Smooth muscle cell (in vitro differentiated cells): ENCODE measurements at regions not wholly inside any gene's neighbourhood (a gene's known extent, or its start where the extent isn't known, plus 50 kb on each side); places are given as distances from the start of the nearest gene placed in this dataset.

Experiments used
- DNase-seq: peaks from one replicate; lab custom pipeline; 2025; ENCODE audit not compliant: unreplicated experiment; lab: John Stamatoyannopoulos, UW
- H2AFZ ChIP-seq: fragments of 200-600 bp; sonication (generic); 2 replicates; pipeline ENCODE4 v1.6.0; 2016; ENCODE audit warnings: antibody characterized with exemption, low read depth, mild to moderate bottlenecking
- H3F3A ChIP-seq: fragments of 200-600 bp; sonication (generic); 2 replicates; pipeline ENCODE4 v1.6.0; 2017; ENCODE audit warnings: antibody characterized with exemption, low read depth
- H3K27ac ChIP-seq: fragments of 200-600 bp; sonication (generic); 2 replicates; pipeline ENCODE4 v1.5.1; 2016; ENCODE audit warnings: low read depth, mild to moderate bottlenecking
- H3K27me3 ChIP-seq: fragments of 200-600 bp; sonication (generic); 2 replicates; pipeline ENCODE4 v1.6.1; 2016; ENCODE audit warnings: low read depth, mild to moderate bottlenecking
- H3K36me3 ChIP-seq: fragments of 200-600 bp; sonication (generic); 2 replicates; pipeline ENCODE4 v1.5.1; 2016; ENCODE audit warnings: low read depth
- H3K4me1 ChIP-seq: fragments of 200-600 bp; sonication (generic); 2 replicates; pipeline ENCODE4 v1.5.1; 2016; ENCODE audit warnings: low read depth
- H3K4me2 ChIP-seq: fragments of 200-600 bp; sonication (generic); 2 replicates; pipeline ENCODE4 v1.6.0; 2016; ENCODE audit warnings: mild to moderate bottlenecking
- H3K4me3 ChIP-seq: fragments of 200-600 bp; sonication (generic); 2 replicates; pipeline ENCODE4 v1.5.1; 2016; ENCODE audit warnings: mild to moderate bottlenecking
- H3K79me2 ChIP-seq: fragments of 200-600 bp; sonication (generic); 2 replicates; pipeline ENCODE4 v1.6.0; 2016; ENCODE audit warnings: low read depth, mild to moderate bottlenecking
- H3K9ac ChIP-seq: fragments of 200-600 bp; sonication (generic); 2 replicates; pipeline ENCODE4 v1.6.0; 2016; ENCODE audit warnings: low read depth
- H3K9me3 ChIP-seq: fragments of 200-600 bp; sonication (generic); replicated peaks from 2 replicates; pipeline ENCODE4 v1.5.1; 2016; ENCODE audit warnings: low read depth
- H4K20me1 ChIP-seq: fragments of 200-600 bp; sonication (generic); 2 replicates; pipeline ENCODE4 v1.6.0; 2016; ENCODE audit warnings: low read depth
- WGBS: methylation state at CpG from one replicate; pipeline ENCODE4 v1.1.7; 2016; ENCODE audit warnings: low lambda C conversion rate; 5-methylcytosine and 5-hydroxymethylcytosine counted together
- TF ChIP-seq, protein P1 (sequence below): fragments of 200-600 bp; sonication (generic); IDR thresholded peaks from 2 replicates; pipeline ENCODE4 v1.5.1; 2017; ENCODE audit warnings: borderline replicate concordance, mild to moderate bottlenecking, antibody characterized with exemption; ENCODE audit not compliant: insufficient read depth, poor library complexity, severe bottlenecking

DNA sequence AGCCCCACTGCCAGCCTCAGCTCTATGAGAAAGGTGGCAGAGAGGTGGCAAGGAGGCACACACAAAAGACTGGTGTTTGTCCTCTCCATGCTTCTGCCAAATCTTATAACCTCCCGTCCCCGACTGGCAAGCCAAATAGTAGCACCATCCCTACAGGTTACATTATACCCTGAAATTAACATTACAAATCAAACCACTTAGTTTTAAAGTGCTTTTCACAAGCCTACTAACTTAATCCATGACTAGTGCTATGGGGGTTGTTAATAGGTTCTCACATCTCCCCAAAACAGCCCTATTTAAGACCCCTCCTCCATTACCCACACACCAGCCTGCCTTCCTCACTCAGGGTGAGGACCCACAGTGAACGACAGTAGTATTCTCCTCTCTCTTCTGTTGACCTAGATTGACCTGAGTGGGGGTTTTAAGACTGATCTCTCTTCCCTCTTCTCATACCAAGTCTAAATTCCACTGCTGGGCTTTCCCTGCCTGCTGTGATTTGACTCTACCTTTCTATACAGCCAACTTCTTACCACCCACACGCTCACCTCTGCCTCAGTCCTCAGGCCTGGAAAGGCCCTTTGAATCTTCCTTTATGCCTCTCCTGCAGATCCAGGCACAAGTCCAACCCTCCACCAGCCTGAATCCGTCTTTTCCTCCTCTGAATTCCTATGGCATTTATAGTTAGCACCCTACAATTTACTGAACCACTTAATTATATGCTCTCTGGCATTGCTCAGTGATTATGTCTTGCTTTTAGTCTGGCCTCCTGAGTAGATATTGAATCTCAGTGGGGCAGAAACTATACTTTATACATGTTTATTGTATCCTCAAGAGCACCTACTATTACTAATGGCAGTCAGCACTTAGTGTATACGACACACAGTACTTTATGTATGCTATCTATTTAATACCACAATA, 116.1 kb downstream of the TMEM174 start:
- no peak overlapping the region for H3K27ac ChIP-seq
- H3K79me2 ChIP-seq = no peaks in the 10 kb centered on the region
- H3K4me2 ChIP-seq = no peak overlapping the region
- no peaks in the 10 kb centered on the region for H3K36me3 ChIP-seq
- H3K4me3 ChIP-seq = no peak overlapping the region
- H4K20me1 ChIP-seq = no peaks in the 10 kb centered on the region
- TF ChIP-seq, protein P1, sequence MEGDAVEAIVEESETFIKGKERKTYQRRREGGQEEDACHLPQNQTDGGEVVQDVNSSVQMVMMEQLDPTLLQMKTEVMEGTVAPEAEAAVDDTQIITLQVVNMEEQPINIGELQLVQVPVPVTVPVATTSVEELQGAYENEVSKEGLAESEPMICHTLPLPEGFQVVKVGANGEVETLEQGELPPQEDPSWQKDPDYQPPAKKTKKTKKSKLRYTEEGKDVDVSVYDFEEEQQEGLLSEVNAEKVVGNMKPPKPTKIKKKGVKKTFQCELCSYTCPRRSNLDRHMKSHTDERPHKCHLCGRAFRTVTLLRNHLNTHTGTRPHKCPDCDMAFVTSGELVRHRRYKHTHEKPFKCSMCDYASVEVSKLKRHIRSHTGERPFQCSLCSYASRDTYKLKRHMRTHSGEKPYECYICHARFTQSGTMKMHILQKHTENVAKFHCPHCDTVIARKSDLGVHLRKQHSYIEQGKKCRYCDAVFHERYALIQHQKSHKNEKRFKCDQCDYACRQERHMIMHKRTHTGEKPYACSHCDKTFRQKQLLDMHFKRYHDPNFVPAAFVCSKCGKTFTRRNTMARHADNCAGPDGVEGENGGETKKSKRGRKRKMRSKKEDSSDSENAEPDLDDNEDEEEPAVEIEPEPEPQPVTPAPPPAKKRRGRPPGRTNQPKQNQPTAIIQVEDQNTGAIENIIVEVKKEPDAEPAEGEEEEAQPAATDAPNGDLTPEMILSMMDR = no peak
- no peaks in the 10 kb centered on the region for H3K9me3 ChIP-seq
- no peaks in the 10 kb centered on the region for H3F3A ChIP-seq
- no peaks in the 10 kb centered on the region for H3K27me3 ChIP-seq
- 66% methylated on average over 6 of the region's 6 CpGs for WGBS
- no peaks in the 10 kb centered on the region for H3K4me1 ChIP-seq
- no peak for DNase-seq
- H3K9ac ChIP-seq = no peak overlapping the region
- H2AFZ ChIP-seq = no peak overlapping the region

GRCh38 chr5:73286896-73287295, 113.9 kb downstream of the TMEM174 start:
- TF ChIP-seq, protein P1 = no peak

GRCh38 chr5:73284985-73285384, 112.0 kb downstream of the TMEM174 start:
- no peaks in the 10 kb centered on the region for H3K36me3 ChIP-seq
- no peak overlapping the region for H3K4me3 ChIP-seq
- no peak overlapping the region for H3K4me2 ChIP-seq
- no peaks in the 10 kb centered on the region for H3K79me2 ChIP-seq
- TF ChIP-seq, protein P1 = no peak
- no peak overlapping the region for H3K9ac ChIP-seq
- DNase-seq = no peak
- no peak overlapping the region for H3K27ac ChIP-seq
- H2AFZ ChIP-seq = no peak overlapping the region
- H3K9me3 ChIP-seq = no peaks in the 10 kb centered on the region
- H3K27me3 ChIP-seq = no peaks in the 10 kb centered on the region
- H3F3A ChIP-seq = no peaks in the 10 kb centered on the region
- 53% methylated on average over 3 of the region's 3 CpGs for WGBS
- H4K20me1 ChIP-seq = no peaks in the 10 kb centered on the region
- H3K4me1 ChIP-seq = peaks cover 5% of the 10 kb centered on the region

More at GRCh38 chr5:73286896-73287295, 113.9 kb downstream of the TMEM174 start:
- Histone ChIP-seq H3K9ac (no peak overlapping the region), H3K27ac (no peak overlapping the region), H2AFZ (no peak overlapping the region), H3K79me2 (no peaks in the 10 kb centered on the region), H3K36me3 (no peaks in the 10 kb centered on the region), H3K4me1 (no peaks in the 10 kb centered on the region), H3F3A (no peaks in the 10 kb centered on the region), H3K4me3 (no peak overlapping the region), H3K4me2 (no peak overlapping the region), H3K9me3 (no peaks in the 10 kb centered on the region), H3K27me3 (no peaks in the 10 kb centered on the region), H4K20me1 (no peaks in the 10 kb centered on the region)
- DNase-seq = no peak
- 100% methylated on average over 1 of the region's 1 CpG for WGBS

DNA sequence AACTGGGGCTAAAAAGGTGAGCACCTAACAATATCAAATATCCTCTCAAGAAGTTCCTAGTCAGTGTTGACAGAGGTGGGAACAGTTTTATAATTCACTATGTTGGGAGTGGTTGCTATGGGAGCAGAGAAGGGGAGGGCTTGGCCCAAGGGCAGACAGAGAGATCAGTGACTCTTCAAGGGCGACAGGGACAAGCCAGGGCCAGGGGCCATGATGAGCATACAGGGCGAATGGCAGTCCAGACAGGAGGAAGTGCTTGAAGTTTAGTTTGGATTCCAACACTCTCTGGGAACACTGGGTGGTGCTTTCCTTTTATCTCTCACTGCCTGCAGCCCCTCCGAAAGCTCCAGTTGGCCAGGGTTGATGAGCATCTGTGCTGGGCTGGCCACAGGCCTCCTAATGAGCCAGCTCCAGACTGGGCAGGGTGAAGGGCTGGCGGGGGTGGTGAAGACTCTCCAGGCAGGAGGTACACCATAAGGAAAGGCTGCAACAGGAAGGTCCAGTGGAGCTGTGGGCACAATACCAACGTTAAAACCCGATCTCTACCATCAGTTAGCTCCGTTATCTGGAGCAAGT, 111.3 kb downstream of the TMEM174 start:
- Histone ChIP-seq H3K79me2 (no peaks in the 10 kb centered on the region), H3K4me3 (no peak overlapping the region), H2AFZ (no peak overlapping the region), H3K4me2 (no peak overlapping the region), H3F3A (no peaks in the 10 kb centered on the region), H3K9ac (no peak overlapping the region), H4K20me1 (no peaks in the 10 kb centered on the region), H3K27me3 (no peaks in the 10 kb centered on the region), H3K36me3 (no peaks in the 10 kb centered on the region), H3K9me3 (no peaks in the 10 kb centered on the region), H3K4me1 (peaks cover 5% of the 10 kb centered on the region), H3K27ac (no peak overlapping the region)
- TF ChIP-seq, protein P1 = no peak
- WGBS = 64% methylated on average over 7 of the region's 7 CpGs
- DNase-seq = no peak
